Osteoblast (primary cell): ENCODE measurements at regions not wholly inside any gene's neighbourhood (a gene's known extent, or its start where the extent isn't known, plus 50 kb on each side); places are given as distances from the start of the nearest gene placed in this dataset.

ENCODE experiments used
- DNase-seq: peaks from one replicate; pipeline ENCODE4 v3.0.0; 2011; ENCODE audit warnings: low spot score, mixed read lengths; ENCODE audit not compliant: insufficient read length; ENCODE audit errors: missing footprints
- H2AFZ ChIP-seq: 2 replicates; pipeline ENCODE4 v1.6.0; 2011; ENCODE audit warnings: mild to moderate bottlenecking, low read length
- H3K27ac ChIP-seq: 2 replicates; pipeline ENCODE4 v1.5.1; 2011; ENCODE audit warnings: mild to moderate bottlenecking, low read depth, low read length, moderate library complexity
- H3K27me3 ChIP-seq: 2 replicates; pipeline ENCODE4 v1.6.0; 2012; ENCODE audit warnings: mild to moderate bottlenecking, control low read depth, inconsistent platforms, low read length, moderate library complexity; ENCODE audit not compliant: insufficient read depth
- H3K36me3 ChIP-seq: 2 replicates; pipeline ENCODE4 v1.5.1; 2011; ENCODE audit warnings: mild to moderate bottlenecking, low read length, control low read depth, moderate library complexity; ENCODE audit not compliant: insufficient read depth
- H3K4me1 ChIP-seq: 2 replicates; pipeline ENCODE4 v1.5.1; 2011; ENCODE audit warnings: mild to moderate bottlenecking, low read length, control low read depth, moderate library complexity; ENCODE audit not compliant: insufficient read depth
- H3K4me2 ChIP-seq: 2 replicates; pipeline ENCODE4 v1.6.0; 2011; ENCODE audit warnings: mild to moderate bottlenecking, low read length; ENCODE audit not compliant: insufficient read depth
- H3K4me3 ChIP-seq: fragments of 200-600 bp; sonication (generic); 3 replicates; pipeline ENCODE4 v1.5.1; 2012; ENCODE audit warnings: mild to moderate bottlenecking, low read length, inconsistent platforms; ENCODE audit not compliant: insufficient read depth
- H3K79me2 ChIP-seq: 2 replicates; pipeline ENCODE4 v1.6.0; 2012; ENCODE audit warnings: mild to moderate bottlenecking, low read length, control low read depth, inconsistent platforms; ENCODE audit not compliant: insufficient read depth
- H3K9me3 ChIP-seq: 2 replicates; pipeline ENCODE4 v1.5.1; 2011; ENCODE audit warnings: low read depth, low read length, control low read depth
- H4K20me1 ChIP-seq: 2 replicates; pipeline ENCODE4 v1.6.0; 2012; ENCODE audit warnings: mild to moderate bottlenecking, low read length, control low read depth; ENCODE audit not compliant: insufficient read depth
- TF ChIP-seq, protein P1 (sequence below): IDR thresholded peaks from 2 replicates; pipeline ENCODE4 v1.5.1; 2011; ENCODE audit warnings: mild to moderate bottlenecking, low read depth, low read length, moderate library complexity; ENCODE audit errors: extremely low read depth

DNA sequence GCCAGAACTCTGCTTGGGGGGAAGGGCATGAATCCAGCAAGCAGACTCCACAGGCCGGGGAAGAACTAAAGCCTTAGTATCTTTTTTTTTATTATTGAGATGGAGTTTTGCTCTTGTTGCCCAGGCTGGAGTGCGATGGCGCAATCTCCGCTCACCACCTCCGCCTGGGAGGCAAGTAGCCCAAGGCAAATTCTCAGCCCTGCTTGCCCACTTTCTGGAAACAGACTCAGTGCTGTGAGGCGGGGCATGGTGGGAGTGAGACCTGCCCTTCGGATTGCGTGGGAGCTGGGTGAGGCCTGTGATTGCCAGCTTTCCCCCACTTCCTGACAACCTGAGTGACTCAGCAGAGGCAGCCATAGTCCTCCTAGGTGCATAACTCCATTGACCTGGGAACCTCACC is 348.8 kb downstream of the GASK1B start:
- H3K27ac ChIP-seq, result no peak overlapping the region
- H3K79me2 ChIP-seq, result no peaks in the 10 kb centered on the region
- H3K4me3 ChIP-seq, result no peak overlapping the region
- H3K4me2 ChIP-seq, result no peak overlapping the region
- H4K20me1 ChIP-seq, result no peaks in the 10 kb centered on the region
- no peaks in the 10 kb centered on the region for H3K9me3 ChIP-seq
- H3K4me1 ChIP-seq, result no peaks in the 10 kb centered on the region
- no peaks in the 10 kb centered on the region for H3K27me3 ChIP-seq
- TF ChIP-seq, protein P1, sequence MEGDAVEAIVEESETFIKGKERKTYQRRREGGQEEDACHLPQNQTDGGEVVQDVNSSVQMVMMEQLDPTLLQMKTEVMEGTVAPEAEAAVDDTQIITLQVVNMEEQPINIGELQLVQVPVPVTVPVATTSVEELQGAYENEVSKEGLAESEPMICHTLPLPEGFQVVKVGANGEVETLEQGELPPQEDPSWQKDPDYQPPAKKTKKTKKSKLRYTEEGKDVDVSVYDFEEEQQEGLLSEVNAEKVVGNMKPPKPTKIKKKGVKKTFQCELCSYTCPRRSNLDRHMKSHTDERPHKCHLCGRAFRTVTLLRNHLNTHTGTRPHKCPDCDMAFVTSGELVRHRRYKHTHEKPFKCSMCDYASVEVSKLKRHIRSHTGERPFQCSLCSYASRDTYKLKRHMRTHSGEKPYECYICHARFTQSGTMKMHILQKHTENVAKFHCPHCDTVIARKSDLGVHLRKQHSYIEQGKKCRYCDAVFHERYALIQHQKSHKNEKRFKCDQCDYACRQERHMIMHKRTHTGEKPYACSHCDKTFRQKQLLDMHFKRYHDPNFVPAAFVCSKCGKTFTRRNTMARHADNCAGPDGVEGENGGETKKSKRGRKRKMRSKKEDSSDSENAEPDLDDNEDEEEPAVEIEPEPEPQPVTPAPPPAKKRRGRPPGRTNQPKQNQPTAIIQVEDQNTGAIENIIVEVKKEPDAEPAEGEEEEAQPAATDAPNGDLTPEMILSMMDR, result no peak
- H3K36me3 ChIP-seq, result no peaks in the 10 kb centered on the region
- no peak for DNase-seq
- H2AFZ ChIP-seq, result no peak overlapping the region

DNA sequence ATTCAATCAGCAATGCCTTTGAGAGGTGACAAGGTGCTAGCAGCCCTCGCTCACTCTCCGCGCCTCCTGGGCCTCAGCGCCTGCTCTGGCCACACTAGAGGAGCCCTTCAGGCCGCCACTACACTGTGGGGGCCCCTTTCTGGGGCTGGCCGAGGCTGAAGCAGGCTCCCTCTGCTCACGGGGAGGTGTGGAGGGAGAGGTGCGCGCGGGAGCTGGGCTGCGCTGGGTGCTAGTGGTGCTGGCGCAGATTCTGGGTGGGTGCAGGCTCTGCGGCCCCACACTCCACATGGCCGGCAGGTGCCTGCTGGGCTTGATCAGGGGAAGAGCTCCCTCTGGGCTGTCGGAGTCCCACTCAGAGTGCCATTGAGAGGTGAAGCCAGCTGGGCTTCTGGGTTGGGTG is 351.0 kb downstream of the GASK1B start:
- Histone ChIP-seq H3K4me1 (no peaks in the 10 kb centered on the region), H3K27me3 (no peaks in the 10 kb centered on the region), H4K20me1 (no peaks in the 10 kb centered on the region), H3K79me2 (no peaks in the 10 kb centered on the region), H3K9me3 (no peaks in the 10 kb centered on the region), H3K27ac (no peak overlapping the region), H3K36me3 (no peaks in the 10 kb centered on the region), H2AFZ (no peak overlapping the region), H3K4me3 (no peak overlapping the region), H3K4me2 (no peak overlapping the region)
- no peak for DNase-seq
- TF ChIP-seq, protein P1, result no peak

DNA sequence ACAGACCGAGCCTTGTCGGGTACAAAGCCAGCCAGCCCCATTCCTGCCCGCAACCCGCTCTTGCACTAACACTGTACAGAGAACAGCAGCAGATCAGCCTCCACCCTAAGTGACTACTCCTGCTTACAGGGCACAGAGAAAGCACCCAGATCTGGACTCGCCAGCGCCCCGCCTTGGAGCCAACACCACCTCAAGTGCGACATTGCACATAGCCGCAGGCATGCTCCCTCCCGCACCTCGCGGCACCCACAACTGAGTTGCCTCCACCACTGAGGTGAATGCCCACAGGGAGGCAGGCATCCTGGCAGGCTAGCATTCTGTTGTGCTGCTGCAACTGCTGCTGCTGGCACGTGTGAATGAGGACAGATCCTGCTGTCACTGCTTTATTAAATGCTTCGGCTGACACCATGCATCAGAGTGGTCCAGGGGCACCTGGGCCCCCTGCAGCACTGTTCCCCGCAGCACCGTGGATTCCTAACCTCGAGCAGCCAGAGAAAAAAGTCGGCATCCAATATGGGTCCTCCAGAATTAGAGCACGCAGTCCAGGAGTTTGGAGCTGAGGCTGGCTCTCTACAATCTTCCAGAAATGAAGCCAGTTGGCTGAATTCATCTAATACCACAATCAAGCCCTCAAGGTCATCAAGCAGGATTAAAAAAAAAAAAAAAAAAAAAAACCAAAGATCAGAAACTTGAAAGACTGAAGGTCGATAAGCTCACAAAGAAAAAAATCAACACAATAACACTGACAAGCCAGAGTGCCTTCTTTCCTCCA is 352.9 kb downstream of the GASK1B start:
- Histone ChIP-seq H2AFZ (no peak overlapping the region), H3K79me2 (no peaks in the 10 kb centered on the region), H3K27ac (no peak overlapping the region), H4K20me1 (no peaks in the 10 kb centered on the region), H3K4me2 (no peak overlapping the region), H3K36me3 (no peaks in the 10 kb centered on the region), H3K4me1 (no peaks in the 10 kb centered on the region), H3K27me3 (no peaks in the 10 kb centered on the region), H3K9me3 (no peaks in the 10 kb centered on the region), H3K4me3 (no peak overlapping the region)
- TF ChIP-seq, protein P1, result no peak
- DNase-seq, result peak; percentile 18

DNA sequence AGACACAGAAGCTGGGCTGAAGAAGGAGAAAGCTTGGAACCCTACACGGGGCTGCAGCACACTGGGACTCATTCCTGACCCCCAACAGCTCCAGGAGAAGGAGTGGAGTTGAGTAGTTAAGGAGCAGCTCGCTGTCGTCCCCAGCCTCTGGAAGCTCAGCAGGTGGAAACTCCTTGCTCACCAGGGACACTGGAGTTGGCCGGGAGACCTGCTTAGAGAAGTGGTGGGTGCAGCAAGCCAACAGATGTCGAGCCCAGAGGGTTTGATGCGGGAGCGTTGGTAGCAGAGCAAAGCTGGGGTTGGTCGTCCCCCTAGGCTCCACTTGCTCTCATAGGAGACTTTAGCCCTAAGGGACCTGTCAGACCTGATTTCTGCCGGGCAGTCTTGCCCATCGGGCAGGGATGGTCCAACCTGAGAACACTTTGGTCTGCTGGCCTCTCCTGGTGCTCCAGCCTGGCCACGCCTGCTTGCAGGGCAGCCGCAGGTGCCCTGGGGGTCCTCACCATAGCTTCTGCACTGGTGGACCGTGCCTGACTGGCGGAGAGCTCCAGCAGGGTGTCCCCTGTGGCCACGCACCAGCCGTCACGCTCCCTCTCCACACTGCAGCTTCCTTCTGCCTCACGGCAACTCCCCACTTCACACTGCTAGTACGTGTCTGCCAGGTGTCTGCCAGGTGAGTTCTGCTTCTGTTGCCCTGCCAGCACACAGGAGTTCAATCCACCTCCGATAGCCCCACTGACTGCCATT is 353.7 kb downstream of the GASK1B start:
- Histone ChIP-seq H3K27me3 (no peaks in the 10 kb centered on the region), H3K4me3 (no peak overlapping the region), H2AFZ (no peak overlapping the region), H3K79me2 (no peaks in the 10 kb centered on the region), H3K4me1 (no peaks in the 10 kb centered on the region), H4K20me1 (no peaks in the 10 kb centered on the region), H3K36me3 (no peaks in the 10 kb centered on the region), H3K4me2 (no peak overlapping the region), H3K9me3 (no peaks in the 10 kb centered on the region), H3K27ac (no peak overlapping the region)
- peak; percentile 46 for DNase-seq
- TF ChIP-seq, protein P1, result no peak
